Common myeloid progenitor, CD34-positive (primary cell): ENCODE measurements at regions not wholly inside any gene's neighbourhood (a gene's known extent, or its start where the extent isn't known, plus 50 kb on each side); places are given as distances from the start of the nearest gene placed in this dataset.

Source experiments
- CTCF ChIA-PET: fragments of 350-600 bp; sonication (Branson Sonifier 250); formaldehyde crosslinking; loops from one replicate; lab custom pipeline; 2021; ENCODE audit warnings: antibody characterized with exemption; lab: Charles Lee
- POLR2A ChIA-PET: fragments of 350-600 bp; sonication (Branson Sonifier 250); formaldehyde crosslinking; loops from one replicate; lab custom pipeline; 2021; ENCODE audit warnings: antibody characterized with exemption; lab: Charles Lee
- DNase-seq, 3 donors: peaks; one replicate each; pipeline versions ENCODE4 v3.0.0 to v3.0.0-alpha.2; 2013
- H3K27ac ChIP-seq, 2 experiments: 1 replicate in 1 of 2; 2 replicates in 1 of 2; pipeline ENCODE4 v1.7.0; 2013; ENCODE audit warnings: inconsistent platforms in 2 of 2, low read length in 2 of 2, mild to moderate bottlenecking in 2 of 2, low read depth in 1 of 2, moderate library complexity in 1 of 2; ENCODE audit not compliant: severe bottlenecking in 2 of 2, insufficient read depth in 1 of 2, poor library complexity in 1 of 2
- H3K27me3 ChIP-seq, 5 experiments: replicated peaks in 2 of 5; 1 replicate in 3 of 5; 2 replicates in 2 of 5; pipeline versions ENCODE4 v1.6.1 to v1.7.0; 2013; ENCODE audit warnings: low read length in 4 of 5, mild to moderate bottlenecking in 2 of 5, moderate library complexity in 2 of 5, inconsistent platforms in 1 of 5; ENCODE audit not compliant: insufficient read depth in 5 of 5, control insufficient read depth in 4 of 5
- H3K36me3 ChIP-seq, 4 experiments: 1 replicate in 2 of 4; 2 replicates in 2 of 4; pipeline versions ENCODE4 v1.6.1 to v1.7.0; 2013; ENCODE audit warnings: low read length in 3 of 4, control low read depth in 1 of 4, mild to moderate bottlenecking in 1 of 4; ENCODE audit not compliant: control insufficient read depth in 4 of 4, insufficient read depth in 4 of 4
- H3K4me1 ChIP-seq, 4 experiments: 1 replicate in 3 of 4; 2 replicates in 1 of 4; pipeline versions ENCODE4 v1.6.1 to v1.7.1; 2013; ENCODE audit warnings: low read length in 3 of 4, mild to moderate bottlenecking in 3 of 4, control low read depth in 1 of 4, inconsistent platforms in 1 of 4, moderate library complexity in 1 of 4; ENCODE audit not compliant: control insufficient read depth in 4 of 4, insufficient read depth in 4 of 4; ENCODE audit errors: control extremely low read depth in 1 of 4
- H3K4me3 ChIP-seq, 7 experiments: 1 replicate in 4 of 7; 2 replicates in 3 of 7; pipeline versions ENCODE4 v1.5.1 to v1.7.0; 2013; ENCODE audit warnings: mild to moderate bottlenecking in 7 of 7, low read length in 6 of 7, moderate library complexity in 6 of 7, inconsistent platforms in 2 of 7, low read depth in 2 of 7, control low read depth in 1 of 7; ENCODE audit not compliant: insufficient read depth in 4 of 7, control insufficient read depth in 1 of 7; ENCODE audit errors: extremely low read depth in 1 of 7
- H3K9me3 ChIP-seq, 5 experiments: 1 replicate in 4 of 5; 2 replicates in 1 of 5; pipeline versions ENCODE4 v1.6.1 to v1.7.1; 2013; ENCODE audit warnings: low read length in 4 of 5, mild to moderate bottlenecking in 2 of 5, inconsistent platforms in 1 of 5, low read depth in 1 of 5, moderate library complexity in 1 of 5; ENCODE audit not compliant: control insufficient read depth in 4 of 5, insufficient read depth in 2 of 5; ENCODE audit errors: control extremely low read depth in 1 of 5
- WGBS: methylation state at CpG from one replicate; pipeline ENCODE4 v1.1.5; 2013; ENCODE audit not compliant: insufficient coverage; 5-methylcytosine and 5-hydroxymethylcytosine counted together

DNA sequence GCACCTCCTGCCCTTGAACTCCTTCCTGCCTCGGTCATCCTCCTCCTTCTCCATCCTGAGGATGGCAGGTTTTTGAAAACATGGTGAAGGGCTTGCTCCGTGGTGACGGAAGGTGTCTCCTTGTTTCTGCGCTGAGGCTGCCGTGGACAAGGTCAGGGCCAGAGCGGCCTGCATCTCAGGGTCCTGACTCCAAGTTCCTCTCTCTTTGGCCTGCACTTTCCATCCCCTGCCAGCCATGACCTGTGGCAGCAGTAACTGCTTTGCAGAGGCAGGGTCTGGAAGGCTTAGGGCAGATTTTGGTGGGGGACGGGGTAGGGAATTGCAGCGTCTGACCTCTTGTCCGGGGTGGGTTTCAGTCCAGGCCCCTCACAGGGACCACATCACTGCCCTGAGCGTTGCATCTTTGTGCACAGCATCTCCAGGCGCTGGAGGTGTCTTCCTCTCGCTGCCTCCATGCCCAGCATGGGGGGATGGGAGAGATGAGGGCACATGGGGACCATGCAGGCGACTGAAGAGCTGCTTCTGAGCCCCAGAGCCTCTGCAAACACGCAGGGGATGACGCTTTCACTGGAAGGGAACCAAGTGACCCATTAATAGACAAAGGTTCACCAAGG, 216.8 kb downstream of the TEX29 start:
- Histone ChIP-seq H3K27me3 (peaks cover 18 to 63% (median 29%) of the 10 kb centered on the region in 5 experiments), H3K4me3 (no peak overlapping the region)
- CTCF ChIA-PET = no interaction called here

DNA sequence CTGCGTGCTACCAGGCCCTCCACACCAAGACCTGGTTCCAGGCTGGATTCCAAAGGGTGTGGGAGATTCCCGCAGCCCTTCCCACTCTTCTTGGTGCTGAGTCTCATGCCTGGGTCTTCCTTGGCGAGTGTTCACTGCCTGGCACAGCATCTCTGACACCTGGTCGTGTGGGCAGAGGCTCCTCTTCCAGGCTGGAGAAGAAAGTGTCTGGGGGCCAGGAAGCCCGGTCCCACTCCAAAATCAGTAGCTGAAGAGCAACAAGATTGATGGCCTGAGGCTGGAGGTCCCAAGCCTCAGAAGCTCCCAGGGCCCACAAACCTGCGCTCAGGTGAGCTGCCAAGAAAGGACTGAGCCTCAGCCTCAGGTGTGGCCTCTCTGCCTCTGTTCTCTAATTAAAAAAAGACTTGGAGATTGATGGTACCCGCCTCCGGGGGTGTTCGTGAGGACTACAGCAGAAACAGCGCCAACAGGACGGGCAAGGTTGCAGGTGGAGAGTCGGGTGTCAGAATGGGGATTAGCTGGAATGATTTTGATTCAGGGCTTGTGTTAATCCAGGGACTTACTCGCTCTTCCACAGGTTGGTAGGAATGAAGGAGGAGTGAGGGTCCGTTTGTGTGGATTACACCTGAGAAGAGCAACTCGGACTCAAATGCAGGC, 217.5 kb downstream of the TEX29 start:
- WGBS = 90% methylated on average over 12 of the region's 15 CpGs
- no peaks in the 10 kb centered on the region for H3K36me3 ChIP-seq
- H3K27me3 ChIP-seq = peaks cover 15 to 60% (median 27%) of the 10 kb centered on the region in 5 experiments
- POLR2A ChIA-PET = interaction anchor here (0.6 kb wide), 1 partner anchor 110 kb away, joined by 3 read pairs; no protein-coding TSS in a partner anchor
- no peaks in the 10 kb centered on the region for H3K9me3 ChIP-seq
- no peaks in the 10 kb centered on the region for H3K4me1 ChIP-seq
- no peak overlapping the region for H3K4me3 ChIP-seq
- no peak for DNase-seq
- no peak overlapping the region for H3K27ac ChIP-seq
- CTCF ChIA-PET = no interaction called here

More for the DNA sequence above, 216.8 kb downstream of the TEX29 start:
- Histone ChIP-seq H3K4me1 (no peaks in the 10 kb centered on the region), H3K27ac (no peak overlapping the region), H3K9me3 (no peaks in the 10 kb centered on the region), H3K36me3 (no peaks in the 10 kb centered on the region)
- WGBS = 93% methylated on average over 11 of the region's 15 CpGs
- no peak for DNase-seq
- POLR2A ChIA-PET = no interaction called here

DNA sequence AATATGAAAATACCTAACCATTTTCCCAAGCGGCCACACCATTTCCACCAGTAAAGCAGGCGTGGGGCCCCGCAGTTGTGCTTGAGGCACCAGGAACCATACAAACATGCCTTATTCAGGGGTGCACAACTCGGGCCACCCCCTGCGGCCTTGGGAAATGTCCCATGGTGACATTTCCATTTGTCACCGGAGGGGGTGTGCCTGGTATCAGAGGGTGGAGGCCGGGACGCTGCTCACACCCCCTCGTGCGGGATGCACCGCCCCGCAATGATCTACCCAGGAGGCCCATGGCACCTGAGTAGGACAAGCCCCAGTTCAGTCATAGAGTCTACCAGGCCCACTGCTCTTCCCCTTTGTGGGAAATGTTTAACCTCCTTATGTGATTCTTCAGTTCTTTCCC, 218.8 kb downstream of the TEX29 start:
- ChIA-PET POLR2A (no interaction called here), CTCF (no interaction called here)
- 93% methylated on average over 10 of the region's 12 CpGs for WGBS

DNA sequence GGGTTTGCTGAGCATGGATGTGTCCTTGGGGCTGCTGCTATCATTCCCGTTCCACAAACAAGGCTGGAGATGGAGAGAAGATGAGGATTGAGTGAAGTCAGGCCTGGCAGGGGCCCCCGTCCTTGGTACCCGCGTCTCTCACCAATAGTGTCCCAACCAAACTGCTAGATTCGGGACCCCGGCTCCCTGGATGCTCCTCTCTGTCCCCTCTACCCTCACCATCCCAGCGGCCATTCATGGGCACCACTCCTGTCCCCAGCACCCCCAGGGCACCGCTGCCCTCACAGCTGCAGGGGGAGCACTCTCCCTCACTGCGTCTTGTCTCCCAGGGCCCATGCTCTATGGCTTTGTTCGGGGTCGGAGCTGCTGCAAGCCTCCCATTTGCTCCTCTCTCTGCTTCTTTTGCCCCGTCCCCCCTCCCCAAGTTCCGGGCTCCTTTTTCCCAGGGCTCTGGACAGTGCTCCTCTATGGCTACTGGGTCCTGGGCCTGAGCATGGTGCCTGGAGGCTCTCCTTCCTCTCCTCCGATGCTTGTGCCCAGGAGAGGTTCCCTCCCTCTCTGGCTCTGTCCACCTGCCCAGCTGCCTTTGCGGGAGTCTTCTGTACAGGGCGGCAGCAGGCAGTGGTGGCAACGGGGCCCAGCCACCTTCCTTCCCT, 219.5 kb downstream of the TEX29 start:
- H3K4me1 ChIP-seq = no peaks in the 10 kb centered on the region
- ChIA-PET POLR2A (no interaction called here), CTCF (no interaction called here)
- WGBS = 86% methylated on average over 15 of the region's 17 CpGs
- H3K27me3 ChIP-seq = peaks cover 9 to 41% (median 16%) of the 10 kb centered on the region in 5 experiments
- no peaks in the 10 kb centered on the region for H3K36me3 ChIP-seq
- no peak for DNase-seq
- no peak overlapping the region for H3K4me3 ChIP-seq
- no peak overlapping the region for H3K27ac ChIP-seq
- H3K9me3 ChIP-seq = no peaks in the 10 kb centered on the region

More for the DNA sequence above, 218.8 kb downstream of the TEX29 start:
- Histone ChIP-seq H3K27me3 (peaks cover 9 to 48% (median 16%) of the 10 kb centered on the region in 5 experiments), H3K36me3 (no peaks in the 10 kb centered on the region), H3K4me1 (no peaks in the 10 kb centered on the region), H3K4me3 (no peak overlapping the region), H3K9me3 (no peaks in the 10 kb centered on the region), H3K27ac (no peak overlapping the region)
- DNase-seq = no peak

DNA sequence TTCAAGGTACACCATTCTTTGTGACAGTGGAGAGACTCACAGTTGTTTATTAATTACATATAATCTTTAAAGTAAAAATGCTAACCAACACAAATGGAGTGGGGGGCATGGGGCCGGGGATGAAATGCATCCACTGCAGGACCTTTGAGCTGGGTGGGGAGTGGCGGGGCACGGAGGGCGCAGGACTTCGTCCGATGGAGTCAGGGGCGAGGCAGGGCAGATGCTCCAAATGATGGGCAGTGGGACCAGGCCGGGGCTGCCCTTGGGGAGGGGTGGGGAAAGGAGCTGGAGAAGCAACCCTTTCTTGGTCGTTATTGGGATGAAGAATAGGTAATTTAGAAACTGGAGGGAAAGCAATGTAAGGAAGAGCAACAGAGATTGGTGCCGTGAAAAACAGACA, 220.0 kb downstream of the TEX29 start:
- ChIA-PET POLR2A (no interaction called here), CTCF (no interaction called here)
- 100% methylated on average over 1 of the region's 10 CpGs for WGBS
- Histone ChIP-seq H3K4me3 (no peak overlapping the region), H3K36me3 (no peaks in the 10 kb centered on the region), H3K9me3 (no peaks in the 10 kb centered on the region), H3K4me1 (no peaks in the 10 kb centered on the region), H3K27ac (no peak overlapping the region), H3K27me3 (peaks cover 6 to 35% (median 13%) of the 10 kb centered on the region in 5 experiments)
- no peak for DNase-seq

DNA sequence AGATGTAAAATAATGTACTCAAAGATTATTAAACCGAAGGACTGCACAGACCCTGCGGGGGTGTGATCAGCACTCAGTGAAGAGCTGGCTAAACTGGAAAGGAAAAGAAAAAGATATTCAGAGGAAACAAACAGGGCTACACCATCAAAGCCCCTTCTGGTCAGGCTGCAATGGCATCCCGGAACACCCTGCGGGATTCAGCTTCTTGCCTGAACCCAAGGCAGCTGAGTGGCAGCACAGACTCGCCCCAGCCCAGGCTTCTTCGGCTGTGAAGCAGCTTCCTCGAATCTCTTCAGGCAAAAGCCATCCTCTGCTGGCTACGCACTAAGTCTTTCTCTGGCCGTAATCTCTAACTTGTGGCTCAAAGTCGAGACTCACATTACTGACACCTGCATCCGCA, 220.9 kb downstream of the TEX29 start:
- Histone ChIP-seq H3K27ac (no peak overlapping the region), H3K4me3 (no peak overlapping the region), H3K4me1 (no peaks in the 10 kb centered on the region), H3K27me3 (peaks cover 0 to 27% (median 8%) of the 10 kb centered on the region in 5 experiments), H3K9me3 (no peaks in the 10 kb centered on the region), H3K36me3 (no peaks in the 10 kb centered on the region)
- CTCF ChIA-PET = no interaction called here
- no peak for DNase-seq
- POLR2A ChIA-PET = no interaction called here
- WGBS = 93% methylated on average over 11 of the region's 11 CpGs
